ENCODE measurements at regions not wholly inside any gene's neighbourhood (a gene's known extent, or its start where the extent isn't known, plus 50 kb on each side); places are given as distances from the start of the nearest gene placed in this dataset.

- TF ChIP-seq CTCF (IDR thresholded peaks at IDR 0.05) (no peak), POLR2AphosphoS5 (IDR thresholded peaks at IDR 0.05) (no peak), POLR2A (IDR thresholded peaks at IDR 0.05) (no peak)
Measured at GRCh38 chr2:220815698-220816097, 756.4 kb downstream of the EPHA4 start.

Measured in breast epithelium (tissue), 3 donors.